A549 (cell line): ENCODE measurements at regions not wholly inside any gene's neighbourhood (a gene's known extent, or its start where the extent isn't known, plus 50 kb on each side); places are given as distances from the start of the nearest gene placed in this dataset.

Source experiments
- ATAC-seq, 2 experiments: fragments of 200-7000 bp in 1 of 2; fragments of >200 bp in 1 of 2; cut with Nextera tagmentation in 1 of 2; cut with Tn5 transposase in 1 of 2; 3 replicates each; pipeline versions ENCODE4 v1.8.0 to v1.9.1; 2018 to 2020; ENCODE audit warnings: mild to moderate bottlenecking in 1 of 2, moderate library complexity in 1 of 2
- CTCF ChIA-PET: fragments of 300-600 bp; sonication (Branson Sonifier 250); formaldehyde crosslinking; extraction: SDS; loops from one replicate; lab custom pipeline; 2021; ENCODE audit warnings: antibody characterized with exemption, inconsistent platforms; lab: Yijun Ruan, JAX
- POLR2A ChIA-PET: fragments of 350-600 bp; formaldehyde crosslinking; extraction: SDS; loops from one replicate; lab custom pipeline; 2021; ENCODE audit warnings: antibody characterized with exemption, inconsistent platforms; lab: Yijun Ruan, JAX
- DNase-seq, 2 experiments: peaks; one replicate each; pipeline versions ENCODE4 v3.0.0 to v3.0.0-alpha.2; 2011 to 2016; ENCODE audit warnings: low read depth in 1 of 2, low spot score in 1 of 2
- FAIRE-seq: peaks from 2 replicates; lab custom pipeline; 2011; peaks lifted over from hg19 to GRCh38; lab: Jason Lieb, UNC
- H3K27ac ChIP-seq, 2 experiments: fragments of >200 bp; sonication (Bioruptor Twin); formaldehyde crosslinking; 3 replicates each; pipeline ENCODE4 v1.5.1; 2016 to 2017
- H3K4me1 ChIP-seq: fragments of >200 bp; sonication (Bioruptor Twin); formaldehyde crosslinking; 3 replicates; pipeline ENCODE4 v1.6.1; 2016
- H3K4me2 ChIP-seq: fragments of >200 bp; sonication (Bioruptor Twin); formaldehyde crosslinking; 3 replicates; pipeline ENCODE4 v1.6.1; 2016
- H3K4me3 ChIP-seq: fragments of >200 bp; sonication (Bioruptor Twin); formaldehyde crosslinking; 3 replicates; pipeline ENCODE4 v1.5.1; 2016
- H3K9me3 ChIP-seq: fragments of >200 bp; sonication (Bioruptor Twin); formaldehyde crosslinking; 3 replicates; pipeline ENCODE4 v1.6.1; 2016
- BCL3 ChIP-seq: fragments of >200 bp; sonication (Bioruptor Twin); formaldehyde crosslinking; IDR thresholded peaks from 3 replicates; pipeline ENCODE4 v1.6.1; 2016
- CBX2 ChIP-seq: fragments of 200-600 bp; sonication (generic); IDR thresholded peaks from 2 replicates; pipeline ENCODE4 v1.6.1; 2016; ENCODE audit warnings: low read depth, mild to moderate bottlenecking, borderline replicate concordance
- CHD2 ChIP-seq: fragments of 150-350 bp; IDR thresholded peaks from 2 replicates; pipeline ENCODE4 v1.6.1; 2014; ENCODE audit warnings: low read length; ENCODE audit not compliant: partially characterized antibody
- E2F6 ChIP-seq: IDR thresholded peaks from 2 replicates; pipeline ENCODE4 v1.6.1; 2012; ENCODE audit warnings: low read depth, borderline replicate concordance
- EHF ChIP-seq: fragments of 250-450 bp; sonication (Bioruptor Pico); IDR thresholded peaks from 2 replicates; pipeline ENCODE4 v1.5.0; 2020; ENCODE audit warnings: mild to moderate bottlenecking
- EHMT2 ChIP-seq: fragments of 200-600 bp; sonication (generic); IDR thresholded peaks from 2 replicates; pipeline ENCODE4 v1.6.1; 2016; ENCODE audit warnings: antibody characterized with exemption, low read depth, mild to moderate bottlenecking, moderate library complexity
- FOSL2 ChIP-seq, 2 experiments: fragments of 450-650 bp in 1 of 2; fragments of >200 bp in 1 of 2; sonication (Bioruptor Twin) in 1 of 2; formaldehyde crosslinking; IDR thresholded peaks; 2 replicates each; pipeline versions ENCODE4 v1.5.0 to v1.6.1; 2016 to 2020; ENCODE audit warnings: mild to moderate bottlenecking in 1 of 2, moderate library complexity in 1 of 2
- GATA3 ChIP-seq: IDR thresholded peaks from 2 replicates; pipeline ENCODE4 v1.6.1; 2012; ENCODE audit warnings: borderline replicate concordance
- HMGXB4 ChIP-seq: fragments of 250-450 bp; sonication (Bioruptor Pico); IDR thresholded peaks from 2 replicates; pipeline ENCODE4 v1.5.0; 2021; ENCODE audit warnings: mild to moderate bottlenecking, moderate library complexity, borderline replicate concordance
- JUNB ChIP-seq: fragments of >200 bp; sonication (Bioruptor Twin); formaldehyde crosslinking; IDR thresholded peaks from 2 replicates; pipeline ENCODE4 v1.6.1; 2016
- KDM1A ChIP-seq: fragments of 200-600 bp; sonication (generic); IDR thresholded peaks from 2 replicates; pipeline ENCODE4 v1.6.1; 2016; ENCODE audit warnings: low read depth, mild to moderate bottlenecking
- MAZ ChIP-seq: fragments of 150-350 bp; IDR thresholded peaks from 2 replicates; pipeline ENCODE4 v1.6.1; 2014; ENCODE audit warnings: antibody characterized with exemption, low read depth, low read length, borderline replicate concordance
- PBX3 ChIP-seq: IDR thresholded peaks from 2 replicates; pipeline ENCODE4 v1.6.1; 2012
- POLR2AphosphoS2 ChIP-seq: conservative IDR thresholded peaks from 2 replicates; pipeline ENCODE4 v1.6.1; 2012; ENCODE audit warnings: low read length, improper control_type of control experiment, inconsistent platforms
- RAD21 ChIP-seq, 2 experiments: fragments of >200 bp in 1 of 2; sonication (Bioruptor Twin) in 1 of 2; formaldehyde crosslinking in 1 of 2; IDR thresholded peaks in 1 of 2; conservative IDR thresholded peaks in 1 of 2; 2 replicates in 1 of 2; 3 replicates in 1 of 2; pipeline ENCODE4 v1.6.1; 2012 to 2018; ENCODE audit warnings: inconsistent platforms in 1 of 2
- RARB ChIP-seq: fragments of 250-450 bp; sonication (Bioruptor Pico); IDR thresholded peaks from 2 replicates; pipeline ENCODE4 v1.8.0; 2021; ENCODE audit warnings: mild to moderate bottlenecking, moderate library complexity
- RCOR1 ChIP-seq: fragments of 150-350 bp; IDR thresholded peaks from 2 replicates; pipeline ENCODE4 v1.6.1; 2014; ENCODE audit warnings: antibody characterized with exemption, low read length, low read depth
- REST ChIP-seq: fragments of 200-600 bp; sonication (generic); IDR thresholded peaks from 2 replicates; pipeline ENCODE4 v1.6.1; 2016; ENCODE audit warnings: antibody characterized with exemption, mild to moderate bottlenecking, moderate library complexity
- RNF2 ChIP-seq: fragments of 200-600 bp; sonication (generic); IDR thresholded peaks from 2 replicates; pipeline ENCODE4 v1.6.1; 2016; ENCODE audit warnings: low read depth, mild to moderate bottlenecking, antibody characterized with exemption, moderate library complexity, borderline replicate concordance
- TFCP2L1 ChIP-seq: fragments of 250-450 bp; sonication (Bioruptor Pico); IDR thresholded peaks from 2 replicates; pipeline ENCODE4 v1.5.0; 2021; ENCODE audit warnings: mild to moderate bottlenecking
- TP53 ChIP-seq: fragments of 250-450 bp; sonication (Bioruptor Pico); IDR thresholded peaks from 2 replicates; pipeline ENCODE4 v1.5.0; 2021; ENCODE audit warnings: mild to moderate bottlenecking, moderate library complexity
- ZC3H11A ChIP-seq: fragments of 450-650 bp; IDR thresholded peaks from 2 replicates; pipeline ENCODE4 v1.6.1; 2014; ENCODE audit warnings: antibody characterized with exemption, mild to moderate bottlenecking
- ZNF302 ChIP-seq: fragments of 250-450 bp; sonication (Bioruptor Pico); IDR thresholded peaks from 2 replicates; pipeline ENCODE4 v1.9.0; 2021; ENCODE audit warnings: inconsistent platforms, mild to moderate bottlenecking, moderate library complexity
- WGBS: methylation state at CpG from one replicate; pipeline ENCODE4 v1.1.6; 2017; ENCODE audit errors: missing lambda C conversion rate; 5-methylcytosine and 5-hydroxymethylcytosine counted together

GRCh38 chr16:6822041-6822440 lies 510.6 kb upstream of the RBFOX1 start:
- Histone ChIP-seq H3K27ac (no peak overlapping the region), H3K4me3 (no peak overlapping the region), H3K4me2 (no peak overlapping the region), H3K9me3 (no peaks in the 10 kb centered on the region), H3K4me1 (no peaks in the 10 kb centered on the region)
- 5% methylated on average over 4 of the region's 4 CpGs for WGBS
- ATAC-seq (no peak), FAIRE-seq (no peak), DNase-seq (no peak)
- TF ChIP-seq CHD2 (no peak), RARB (CRISPR knock-in tag) (no peak), ZNF302 (CRISPR knock-in tag) (no peak), E2F6 (no peak), ZC3H11A (no peak), FOSL2 (IDR thresholded peaks at IDR 0.05) (no peak), FOSL2 (CRISPR knock-in tag; IDR thresholded peaks at IDR 0.05) (no peak), POLR2AphosphoS2 (no peak), HMGXB4 (CRISPR knock-in tag) (no peak)
- ChIA-PET CTCF (no interaction called here), POLR2A (no interaction called here)

- Histone ChIP-seq H3K9me3 (no peaks in the 10 kb centered on the region), H3K4me3 (no peak overlapping the region), H3K4me1 (no peaks in the 10 kb centered on the region), H3K27ac (no peak overlapping the region), H3K4me2 (no peak overlapping the region)
- ChIA-PET POLR2A (no interaction called here), CTCF (no interaction called here)
- no peak for DNase-seq
- TF ChIP-seq BCL3 (no peak), GATA3 (no peak), RNF2 (no peak), RCOR1 (no peak), TP53 (CRISPR knock-in tag) (no peak)
- no peak for ATAC-seq
- no peak for FAIRE-seq
- 4% methylated on average over 3 of the region's 3 CpGs for WGBS
These were observed 528.2 kb upstream of the RBFOX1 start for GRCh38 chr16:6804461-6804860.

- Histone ChIP-seq H3K4me3 (no peak overlapping the region), H3K27ac (no peak overlapping the region), H3K4me2 (no peak overlapping the region), H3K9me3 (no peaks in the 10 kb centered on the region), H3K4me1 (no peaks in the 10 kb centered on the region)
- TF ChIP-seq TFCP2L1 (CRISPR knock-in tag) (no peak), REST (no peak), PBX3 (no peak), EHMT2 (no peak), GATA3 (no peak), TP53 (CRISPR knock-in tag) (no peak), EHF (no peak), RAD21 (conservative IDR thresholded peaks at IDR 0.05 in 1 of 2, IDR thresholded peaks at IDR 0.05 in 1 of 2) (no peak), KDM1A (no peak), JUNB (no peak), MAZ (no peak), ZNF302 (CRISPR knock-in tag) (no peak), POLR2AphosphoS2 (no peak), CBX2 (no peak)
- ChIA-PET POLR2A (no interaction called here), CTCF (no interaction called here)
- FAIRE-seq (no peak), DNase-seq (no peak), ATAC-seq (no peak)
- WGBS: 0% methylated on average over 3 of the region's 3 CpGs
These were observed 529.5 kb upstream of the RBFOX1 start for GRCh38 chr16:6803176-6803575.
